Small intestine (tissue), 7 donors: ENCODE measurements at regions not wholly inside any gene's neighbourhood (a gene's known extent, or its start where the extent isn't known, plus 50 kb on each side); places are given as distances from the start of the nearest gene placed in this dataset.

Experiments
- DNase-seq, 2 donors: peaks; one replicate each; pipeline versions ENCODE4 v3.0.0 to v3.0.0-alpha.2; 2013
- FAIRE-seq: peaks from 2 replicates; lab custom pipeline; 2012; peaks lifted over from hg19 to GRCh38; lab: Jason Lieb, UNC
- H3K27ac ChIP-seq, 3 donors: one replicate each; pipeline ENCODE4 v1.5.1; 2013; ENCODE audit warnings: low read length in 2 of 3, mild to moderate bottlenecking in 2 of 3, control low read depth in 1 of 3, inconsistent platforms in 1 of 3, low read depth in 1 of 3, moderate library complexity in 1 of 3
- H3K27me3 ChIP-seq, 3 donors: one replicate each; pipeline ENCODE4 v1.6.1; 2013; ENCODE audit warnings: low read length in 3 of 3, inconsistent platforms in 1 of 3; ENCODE audit not compliant: control insufficient read depth in 3 of 3, insufficient read depth in 3 of 3
- H3K36me3 ChIP-seq, 3 donors: one replicate each; pipeline ENCODE4 v1.6.1; 2013; ENCODE audit warnings: low read length in 3 of 3, inconsistent platforms in 1 of 3, low read depth in 1 of 3, mild to moderate bottlenecking in 1 of 3, moderate library complexity in 1 of 3; ENCODE audit not compliant: control insufficient read depth in 3 of 3, insufficient read depth in 2 of 3
- H3K4me1 ChIP-seq, 3 donors: one replicate each; pipeline ENCODE4 v1.6.1; 2013; ENCODE audit warnings: low read length in 2 of 3, inconsistent platforms in 1 of 3, low read depth in 1 of 3, mild to moderate bottlenecking in 1 of 3, moderate library complexity in 1 of 3; ENCODE audit not compliant: control insufficient read depth in 3 of 3, insufficient read depth in 2 of 3
- H3K4me3 ChIP-seq, 3 donors: one replicate each; pipeline ENCODE4 v1.5.1; 2013; ENCODE audit warnings: low read length in 3 of 3, control low read depth in 1 of 3, inconsistent platforms in 1 of 3, low read depth in 1 of 3, mild to moderate bottlenecking in 1 of 3, moderate library complexity in 1 of 3
- H3K9me3 ChIP-seq, 2 donors: one replicate each; pipeline ENCODE4 v1.6.1; 2013; ENCODE audit warnings: low read depth in 1 of 2, low read length in 1 of 2; ENCODE audit not compliant: control insufficient read depth in 2 of 2, insufficient read depth in 1 of 2
- WGBS, 3 donors: extraction: QIAGEN DNeasy Blood & Tissue Kit; methylation state at CpG; one replicate each; pipeline ENCODE4 v1.1.7; 2013; 5-methylcytosine and 5-hydroxymethylcytosine counted together
- donor health status: healthy with polysubstance abuse.
- donor health status: control.
- donor health status: control.
- donor health status: Bipolar disorder and iron deficiency.
- donor health status: healthy.

- no peak for FAIRE-seq
- Histone ChIP-seq H3K4me3 (no peak overlapping the region), H3K9me3 (no peaks in the 10 kb centered on the region), H3K36me3 (no peaks in the 10 kb centered on the region), H3K4me1 (no peaks in the 10 kb centered on the region), H3K27ac (no peak overlapping the region), H3K27me3 (no peaks in the 10 kb centered on the region)
- WGBS, 3 donors: 62 to 78% (median 72%) methylated on average over 2 of the region's 2 CpGs
- DNase-seq: no peak
These were observed 133.8 kb downstream of the RXFP2 start for GRCh38 chr13:31873145-31873544.

- no peaks in the 10 kb centered on the region for H3K4me1 ChIP-seq
- H3K27me3 ChIP-seq: no peaks in the 10 kb centered on the region
- no peaks in the 10 kb centered on the region for H3K9me3 ChIP-seq
- no peaks in the 10 kb centered on the region for H3K36me3 ChIP-seq
- DNase-seq (no peak), FAIRE-seq (no peak)
- no peak overlapping the region for H3K4me3 ChIP-seq
- H3K27ac ChIP-seq: no peak overlapping the region
- 74 to 85% (median 77%) methylated on average over 3 of the region's 3 CpGs for WGBS, 3 donors
These were observed 135.8 kb downstream of the RXFP2 start for GRCh38 chr13:31875134-31875533.

- Histone ChIP-seq H3K36me3 (no peaks in the 10 kb centered on the region), H3K27ac (no peak overlapping the region), H3K4me3 (no peak overlapping the region), H3K9me3 (no peaks in the 10 kb centered on the region), H3K4me1 (no peaks in the 10 kb centered on the region), H3K27me3 (no peaks in the 10 kb centered on the region)
- DNase-seq (no peak), FAIRE-seq (no peak)
- WGBS, 3 donors: 63 to 85% (median 82%) methylated on average over 1 of the region's 1 CpG
These were observed 138.7 kb downstream of the RXFP2 start for GRCh38 chr13:31878052-31878451.

GRCh38 chr13:31878495-31878894, 139.2 kb downstream of the RXFP2 start:
- Histone ChIP-seq H3K36me3 (no peaks in the 10 kb centered on the region), H3K4me1 (no peaks in the 10 kb centered on the region), H3K4me3 (no peak overlapping the region), H3K27ac (no peak overlapping the region), H3K27me3 (no peaks in the 10 kb centered on the region), H3K9me3 (no peaks in the 10 kb centered on the region)
- 93 to 98% (median 94%) methylated on average over 1 of the region's 1 CpG for WGBS, 3 donors
- no peak for FAIRE-seq
- DNase-seq: no peak

- no peaks in the 10 kb centered on the region for H3K27me3 ChIP-seq
- 65 to 71% (median 70%) methylated on average over 2 of the region's 2 CpGs for WGBS, 3 donors
- DNase-seq (no peak), FAIRE-seq (no peak)
- no peak overlapping the region for H3K27ac ChIP-seq
- no peak overlapping the region for H3K4me3 ChIP-seq
- no peaks in the 10 kb centered on the region for H3K9me3 ChIP-seq
- H3K4me1 ChIP-seq: no peaks in the 10 kb centered on the region
- no peaks in the 10 kb centered on the region for H3K36me3 ChIP-seq
These were observed 139.6 kb downstream of the RXFP2 start for GRCh38 chr13:31878955-31879354.

GRCh38 chr13:31880851-31881494, 141.6 kb downstream of the RXFP2 start:
- no peak overlapping the region for H3K4me3 ChIP-seq
- H3K9me3 ChIP-seq: no peaks in the 10 kb centered on the region
- no peaks in the 10 kb centered on the region for H3K27me3 ChIP-seq
- no peak for FAIRE-seq
- no peak overlapping the region for H3K27ac ChIP-seq
- 58 to 74% (median 67%) methylated on average over 3 of the region's 3 CpGs for WGBS, 3 donors
- H3K36me3 ChIP-seq: no peaks in the 10 kb centered on the region
- no peaks in the 10 kb centered on the region for H3K4me1 ChIP-seq
- no peak for DNase-seq

- Histone ChIP-seq H3K27ac (no peak overlapping the region), H3K9me3 (no peaks in the 10 kb centered on the region), H3K36me3 (no peaks in the 10 kb centered on the region), H3K4me3 (no peak overlapping the region), H3K4me1 (no peaks in the 10 kb centered on the region), H3K27me3 (peaks cover 0 to 3% (median 0%) of the 10 kb centered on the region in 3 donors)
- FAIRE-seq (no peak), DNase-seq (no peak)
- WGBS, 3 donors: 85 to 92% (median 86%) methylated on average over 3 of the region's 3 CpGs
These were observed 142.2 kb downstream of the RXFP2 start for GRCh38 chr13:31881495-31881882.

GRCh38 chr13:31882794-31883193, 143.5 kb downstream of the RXFP2 start:
- no peak for DNase-seq
- FAIRE-seq: no peak
- Histone ChIP-seq H3K27me3 (peaks cover 0 to 3% (median 0%) of the 10 kb centered on the region in 3 donors), H3K27ac (no peak overlapping the region), H3K4me1 (no peaks in the 10 kb centered on the region), H3K36me3 (no peaks in the 10 kb centered on the region), H3K9me3 (no peaks in the 10 kb centered on the region), H3K4me3 (no peak overlapping the region)
- WGBS, 3 donors: 75 to 84% (median 77%) methylated on average over 10 of the region's 10 CpGs

GRCh38 chr13:31884556-31884955, 145.2 kb downstream of the RXFP2 start:
- H3K27me3 ChIP-seq: peaks cover 0 to 3% (median 0%) of the 10 kb centered on the region in 3 donors
- WGBS, 3 donors: 88 to 95% (median 90%) methylated on average over 1 of the region's 1 CpG
- no peaks in the 10 kb centered on the region for H3K36me3 ChIP-seq
- DNase-seq (no peak), FAIRE-seq (no peak)
- H3K9me3 ChIP-seq: no peaks in the 10 kb centered on the region
- H3K4me3 ChIP-seq: no peak overlapping the region
- no peak overlapping the region for H3K27ac ChIP-seq
- H3K4me1 ChIP-seq: no peaks in the 10 kb centered on the region
